ENCODE measurements at regions not wholly inside any gene's neighbourhood (a gene's known extent, or its start where the extent isn't known, plus 50 kb on each side); places are given as distances from the start of the nearest gene placed in this dataset. TPM values are rescaled to one million over a fixed set of nuclear protein-coding genes. Genes with fewer than 3 reads are reported as not detected.

GRCh38 chr16:62102588-62102987 is 66.3 kb upstream of the CDH8 start:
- DNase-seq (ENCODE audit: low spot score) (no peak), ATAC-seq (ENCODE audit: low FRiP score) (no peak)
- TF ChIP-seq CTCF (IDR thresholded peaks at IDR 0.05) = no peak

GRCh38 chr16:62100651-62101050 is 64.4 kb upstream of the CDH8 start:
- TF ChIP-seq CTCF (IDR thresholded peaks at IDR 0.05) = no peak
- DNase-seq (ENCODE audit: low spot score) (no peak), ATAC-seq (ENCODE audit: low FRiP score) (no peak)

GRCh38 chr16:62089715-62090114 is 53.5 kb upstream of the CDH8 start:
- no peak for DNase-seq (ENCODE audit: low spot score)
- TF ChIP-seq CTCF (IDR thresholded peaks at IDR 0.05) = no peak
- ATAC-seq (ENCODE audit: low FRiP score) = no peak

GRCh38 chr16:62088731-62089410 is 52.6 kb upstream of the CDH8 start:
- ATAC-seq (ENCODE audit: low FRiP score) (no peak), DNase-seq (ENCODE audit: low spot score) (no peak)

More at GRCh38 chr16:62088731-62089410, 52.6 kb upstream of the CDH8 start:
- no peak for TF ChIP-seq CTCF (IDR thresholded peaks at IDR 0.05)

Small RNA genes lying in the stretch of these regions (small RNA-seq; reads per million reads assigned to genes)
- gene AC009101.1 (not detected), gene AC009161.2 (not detected), gene AC018846.1 (not detected), gene AC138305.3 (not detected), gene RNU6-21P (not detected)

Data from omental fat pad (tissue), 3 donors.